HG02981 (cell line): ENCODE measurements at regions not wholly inside any gene's neighbourhood (a gene's known extent, or its start where the extent isn't known, plus 50 kb on each side); places are given as distances from the start of the nearest gene placed in this dataset.
"Not testable (repeated sequence)": the region's sequence is repeated elsewhere in the genome, so short reads cannot be mapped to it uniquely, and the experiment has no call there.

Experiments used
- ATAC-seq: cut with Tn5 transposase; IDR thresholded peaks from one replicate; pipeline ENCODE4 v1.9.1; 2021; ENCODE audit warnings: mild to moderate bottlenecking, moderate library complexity; ENCODE audit not compliant: unreplicated experiment

DNA sequence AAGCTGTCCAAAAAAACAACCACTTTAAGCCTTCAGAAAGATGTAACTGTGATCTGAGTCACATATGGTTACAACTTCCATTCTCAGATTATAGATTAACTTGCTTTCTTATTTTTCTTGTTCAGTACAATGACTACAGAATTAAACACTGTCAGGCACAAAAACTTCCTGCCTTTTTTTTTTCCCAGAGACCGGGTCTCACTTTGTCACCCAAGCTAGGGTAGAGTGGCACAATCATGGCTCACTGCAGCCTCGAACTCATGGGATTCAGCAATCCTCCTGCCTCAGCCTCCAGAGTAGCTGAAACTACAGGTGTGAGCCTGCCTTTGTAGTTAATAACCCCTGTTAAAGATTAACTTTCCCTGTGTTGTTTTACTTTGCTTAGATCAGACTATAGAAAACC is 163.2 kb downstream of the AVL9 start:
- ATAC-seq = peak; percentile 84

DNA sequence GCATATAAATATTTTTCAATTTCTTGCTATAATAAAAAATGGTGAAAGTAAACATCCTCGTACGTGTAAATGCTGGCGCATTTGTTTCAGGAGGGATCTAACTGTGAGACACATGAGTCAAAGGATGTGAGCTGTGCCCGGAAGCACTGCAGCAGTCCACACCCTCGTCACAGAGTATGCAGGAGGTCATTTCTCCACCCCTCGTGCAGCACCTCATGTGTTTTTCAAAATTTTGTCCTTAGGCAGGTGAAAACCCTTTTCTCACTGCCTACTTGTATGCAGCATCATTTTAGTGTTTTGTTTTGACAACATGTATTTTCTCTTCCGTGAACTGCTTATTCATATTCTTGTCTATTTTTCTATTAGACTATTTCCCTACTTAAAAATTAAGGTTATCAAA is 162.7 kb downstream of the AVL9 start:
- ATAC-seq = peak; percentile 21

DNA sequence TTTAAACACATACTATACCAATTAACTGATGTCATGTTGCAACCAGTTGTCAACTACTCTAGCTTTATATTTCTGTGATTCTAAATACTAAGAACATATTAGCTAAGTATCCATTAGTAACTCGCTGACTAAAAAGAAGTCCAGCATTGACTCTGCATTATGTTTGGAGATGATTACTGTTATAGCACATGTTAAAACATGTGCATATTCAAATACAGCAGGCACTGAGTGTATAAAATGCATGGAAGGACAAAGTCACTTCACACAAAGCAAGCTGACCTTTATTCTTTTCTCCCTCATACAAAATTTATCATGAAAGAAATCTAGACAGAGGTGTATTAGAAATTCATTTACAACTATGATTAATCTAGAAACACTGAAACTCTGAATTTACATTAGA is 159.3 kb downstream of the AVL9 start:
- not testable (repeated sequence) for ATAC-seq

DNA sequence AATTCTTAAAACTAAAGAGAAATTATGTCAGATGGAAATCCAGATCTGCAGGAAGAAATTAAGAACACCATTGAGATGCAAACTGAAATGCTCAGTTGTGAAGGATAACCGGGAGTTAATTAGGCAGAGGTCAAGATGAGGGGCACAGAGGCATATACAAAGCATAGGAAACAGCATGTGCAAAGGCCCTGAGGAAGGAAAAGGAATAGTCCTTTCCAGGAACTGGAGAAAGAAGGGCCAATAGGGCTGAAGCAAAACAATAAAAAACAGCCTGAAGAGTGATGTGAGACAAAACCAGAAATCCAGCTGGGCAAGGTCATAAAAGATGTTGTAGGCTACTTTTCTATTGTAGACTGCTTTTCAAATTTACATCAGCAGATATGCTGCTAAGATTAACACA is 155.1 kb downstream of the AVL9 start:
- not testable (repeated sequence) for ATAC-seq

DNA sequence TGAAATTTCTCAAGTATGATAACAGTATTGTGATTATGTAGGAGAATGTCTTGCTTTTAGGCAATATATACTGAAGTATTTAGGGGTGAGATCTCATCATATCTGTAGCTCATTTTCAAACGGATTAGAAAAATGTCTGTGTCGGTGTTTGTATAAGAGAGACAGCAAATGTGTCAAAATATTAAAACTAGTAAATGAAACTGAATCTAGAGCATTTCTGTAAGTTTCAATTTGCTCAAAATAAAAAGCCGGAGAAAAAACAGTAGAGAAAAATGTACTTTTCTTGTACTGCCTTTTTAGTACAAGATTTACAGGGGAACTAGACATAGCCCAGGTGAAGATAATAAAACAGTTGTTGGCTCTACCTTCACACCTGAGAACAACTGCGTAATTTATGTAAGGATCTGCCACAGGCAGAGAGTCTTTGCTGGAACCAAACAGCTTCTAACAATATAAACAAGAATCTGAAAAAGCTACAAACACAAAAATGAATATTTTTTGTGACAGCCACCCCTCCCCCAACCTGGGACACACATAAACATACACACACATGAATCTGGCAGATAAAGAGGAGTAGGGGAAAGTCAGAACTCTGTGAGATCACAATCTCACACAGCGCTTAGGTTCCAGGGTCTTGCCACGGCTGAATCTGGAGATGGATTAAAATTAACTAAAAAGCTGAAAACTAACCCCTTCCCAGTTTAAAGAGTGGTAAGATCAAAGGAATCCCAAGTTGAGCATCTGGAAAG is 153.3 kb downstream of the AVL9 start:
- no peak for ATAC-seq

DNA sequence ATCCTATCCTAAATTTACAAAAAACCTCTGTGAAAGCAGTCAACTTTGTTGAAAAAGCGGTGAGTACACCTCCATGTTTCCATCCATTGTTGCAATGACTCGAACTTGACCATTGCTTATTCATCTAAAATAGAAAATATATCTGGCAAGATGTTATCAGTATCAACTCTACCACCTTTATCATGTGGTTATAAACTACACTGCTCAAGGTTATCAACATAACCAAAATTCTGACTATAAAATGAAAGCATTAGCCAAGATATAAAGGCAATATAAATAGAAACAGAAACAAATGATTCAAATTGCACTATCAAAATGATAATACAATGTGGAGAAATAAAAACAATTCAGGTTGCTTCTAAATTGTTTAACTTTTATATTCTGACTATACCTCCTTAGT is 150.0 kb downstream of the AVL9 start:
- not testable (repeated sequence) for ATAC-seq

DNA sequence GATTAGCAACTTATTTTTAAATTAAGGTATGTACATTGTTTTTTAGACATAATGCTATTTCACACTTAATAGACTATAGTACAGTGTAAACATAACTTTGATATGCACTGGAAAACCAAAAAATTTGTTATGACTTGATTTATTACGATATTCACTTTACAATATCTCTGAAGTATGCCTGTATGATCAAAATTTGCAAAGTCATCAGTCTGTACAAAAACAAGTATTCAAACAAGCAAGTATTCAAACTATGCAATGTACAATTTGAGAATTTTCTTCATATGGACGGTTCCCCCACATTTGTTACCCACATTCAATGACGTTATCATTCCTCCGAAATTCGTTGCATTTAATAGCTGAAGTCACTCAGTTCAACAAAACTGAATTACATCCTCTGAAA is 147.9 kb downstream of the AVL9 start:
- no peak for ATAC-seq

DNA sequence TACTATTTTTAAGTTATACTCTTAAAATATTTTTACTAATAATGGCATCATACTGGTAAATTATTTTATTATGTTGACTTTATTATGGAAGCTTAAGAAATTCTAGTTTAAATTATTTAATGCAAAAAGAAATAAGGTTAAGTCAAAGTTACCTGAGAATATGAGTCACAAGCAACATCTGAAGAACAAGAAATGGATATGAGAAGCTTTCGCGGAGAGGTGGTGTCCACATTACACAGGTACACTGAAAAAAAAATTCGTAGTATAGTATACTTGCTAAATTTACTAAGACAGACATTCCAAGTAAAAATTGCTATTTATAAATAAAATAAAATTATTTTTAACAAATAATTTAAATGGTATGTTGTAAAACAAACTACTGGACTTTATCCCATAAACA is 143.8 kb downstream of the AVL9 start:
- peak; percentile 25 for ATAC-seq

DNA sequence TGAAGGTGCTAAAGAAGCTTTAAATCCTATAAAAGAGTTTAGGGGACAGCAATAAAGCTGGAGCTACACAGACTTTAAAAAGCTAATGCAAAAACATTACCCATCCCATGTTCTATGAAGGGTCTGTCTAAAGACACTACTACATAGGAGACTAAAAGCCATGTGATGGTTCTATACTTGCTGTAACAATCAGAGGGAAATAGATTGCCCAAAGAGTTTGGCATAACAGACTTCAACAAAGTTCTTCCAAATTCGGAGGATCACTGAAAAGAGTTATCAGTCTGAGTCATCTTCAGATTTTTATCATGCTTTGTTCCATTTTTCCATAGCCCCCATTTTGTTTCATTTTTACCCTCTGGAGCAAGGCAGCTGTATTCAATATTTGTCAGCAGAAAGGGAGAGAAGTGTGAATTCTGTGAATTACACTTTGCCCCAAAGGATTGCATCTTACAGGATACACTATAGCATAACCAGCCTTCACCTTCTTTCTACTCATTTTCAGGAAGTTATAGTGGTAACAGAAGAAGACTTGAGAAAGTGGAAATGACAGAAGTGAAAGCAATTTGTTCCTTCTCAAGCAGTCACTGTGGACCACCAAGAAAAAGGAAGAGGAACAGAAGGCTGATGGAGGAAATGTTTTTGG is 143.3 kb downstream of the AVL9 start:
- peak; percentile 96 for ATAC-seq
